Fibroblast of lung (primary cell): ENCODE measurements at regions not wholly inside any gene's neighbourhood (a gene's known extent, or its start where the extent isn't known, plus 50 kb on each side); places are given as distances from the start of the nearest gene placed in this dataset.

Source experiments
- CTCF ChIP-seq, 2 donors: IDR thresholded peaks in 1 of 2; conservative IDR thresholded peaks in 1 of 2; 1 replicate in 1 of 2; 2 replicates in 1 of 2; pipeline ENCODE4 v1.5.1; 2011 to 2012; ENCODE audit warnings: low read length in 2 of 2, control low read depth in 1 of 2, inconsistent platforms in 1 of 2, low read depth in 1 of 2, mild to moderate bottlenecking in 1 of 2
- EZH2 ChIP-seq: IDR thresholded peaks from 2 replicates; pipeline ENCODE4 v1.5.1; 2012; ENCODE audit warnings: low read length, control low read depth, mild to moderate bottlenecking; ENCODE audit errors: missing control alignments

GRCh38 chr18:47441914-47442313, 190.5 kb upstream of the SKOR2 start:
- no peak for TF ChIP-seq CTCF (conservative IDR thresholded peaks at IDR 0.05 in 1 of 2, IDR thresholded peaks at IDR 0.05 in 1 of 2; ENCODE audit: low read depth in 1 of 2, low read length in 2 of 2)
- TF ChIP-seq EZH2, result no peak
